ENCODE measurements at regions not wholly inside any gene's neighbourhood (a gene's known extent, or its start where the extent isn't known, plus 50 kb on each side); places are given as distances from the start of the nearest gene placed in this dataset.

DNA sequence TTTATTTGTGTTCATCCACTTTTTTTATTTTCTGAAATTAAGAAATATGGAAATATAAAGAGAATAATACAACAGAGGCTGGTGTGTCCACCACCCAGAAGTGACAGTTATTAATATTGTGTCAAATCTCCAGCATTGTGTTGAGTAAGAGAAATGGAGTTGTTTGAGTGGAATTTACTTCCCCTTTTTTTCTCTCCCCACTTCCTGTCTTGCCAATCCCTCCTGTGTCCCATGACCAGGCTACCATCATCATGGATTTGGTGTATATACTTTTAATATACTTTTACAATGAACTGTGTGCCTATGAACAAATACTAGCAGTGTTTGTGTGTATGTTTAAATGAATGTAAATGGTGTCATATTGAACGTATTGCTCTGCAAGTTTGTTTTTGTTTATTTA lies 276.9 kb upstream of the SKOR2 start:
- TF ChIP-seq, protein P1, sequence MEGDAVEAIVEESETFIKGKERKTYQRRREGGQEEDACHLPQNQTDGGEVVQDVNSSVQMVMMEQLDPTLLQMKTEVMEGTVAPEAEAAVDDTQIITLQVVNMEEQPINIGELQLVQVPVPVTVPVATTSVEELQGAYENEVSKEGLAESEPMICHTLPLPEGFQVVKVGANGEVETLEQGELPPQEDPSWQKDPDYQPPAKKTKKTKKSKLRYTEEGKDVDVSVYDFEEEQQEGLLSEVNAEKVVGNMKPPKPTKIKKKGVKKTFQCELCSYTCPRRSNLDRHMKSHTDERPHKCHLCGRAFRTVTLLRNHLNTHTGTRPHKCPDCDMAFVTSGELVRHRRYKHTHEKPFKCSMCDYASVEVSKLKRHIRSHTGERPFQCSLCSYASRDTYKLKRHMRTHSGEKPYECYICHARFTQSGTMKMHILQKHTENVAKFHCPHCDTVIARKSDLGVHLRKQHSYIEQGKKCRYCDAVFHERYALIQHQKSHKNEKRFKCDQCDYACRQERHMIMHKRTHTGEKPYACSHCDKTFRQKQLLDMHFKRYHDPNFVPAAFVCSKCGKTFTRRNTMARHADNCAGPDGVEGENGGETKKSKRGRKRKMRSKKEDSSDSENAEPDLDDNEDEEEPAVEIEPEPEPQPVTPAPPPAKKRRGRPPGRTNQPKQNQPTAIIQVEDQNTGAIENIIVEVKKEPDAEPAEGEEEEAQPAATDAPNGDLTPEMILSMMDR (IDR thresholded peaks at IDR 0.05): no peak
- no peak for TF ChIP-seq POLR2A (IDR thresholded peaks at IDR 0.05)
